Activated B cell treated with CpG ODN at 0.5 μM for 24 hours (primary cell): ENCODE measurements at regions not wholly inside any gene's neighbourhood (a gene's known extent, or its start where the extent isn't known, plus 50 kb on each side); places are given as distances from the start of the nearest gene placed in this dataset.

Experiments
- ATAC-seq: fragments of 200-7000 bp; cut with Tn5 transposase; one replicate; pipeline ENCODE4 v1.10.0; 2021; ENCODE audit warnings: low read depth, mild to moderate bottlenecking, moderate library complexity
- CTCF ChIA-PET: fragments of 350-600 bp; sonication (Branson Sonifier 250); formaldehyde crosslinking; loops from one replicate; lab custom pipeline; 2021; ENCODE audit warnings: antibody characterized with exemption; lab: Charles Lee
- POLR2A ChIA-PET: fragments of 350-600 bp; sonication (Branson Sonifier 250); formaldehyde crosslinking; loops from one replicate; lab custom pipeline; 2021; ENCODE audit warnings: antibody characterized with exemption; lab: Charles Lee
- DNase-seq: peaks from one replicate; pipeline ENCODE4 v3.0.0; 2022
- H3K27ac Mint-ChIP-seq: one replicate; pipeline ENCODE4 v1.8.0; 2020; ENCODE audit warnings: mixed read lengths
- H3K27me3 Mint-ChIP-seq: one replicate; pipeline ENCODE4 v1.8.0; 2021; ENCODE audit warnings: mixed read lengths
- H3K36me3 Mint-ChIP-seq: one replicate; pipeline ENCODE4 v1.8.0; 2021; ENCODE audit warnings: low read depth, mixed read lengths
- H3K4me1 Mint-ChIP-seq: one replicate; pipeline ENCODE4 v1.8.0; 2021; ENCODE audit warnings: mixed read lengths
- H3K4me3 Mint-ChIP-seq: one replicate; pipeline ENCODE4 v1.8.0; 2020; ENCODE audit warnings: mild to moderate bottlenecking, mixed read lengths
- H3K9me3 Mint-ChIP-seq: one replicate; pipeline ENCODE4 v1.8.0; 2020; ENCODE audit warnings: mixed read lengths
- intact Hi-C: fragments of 100-400 bp; cut with micrococcal nuclease; formaldehyde crosslinking; loops from one replicate; pipeline ENCODE4 v1.15.1; 2024
- TF ChIP-seq, protein P1 (sequence below): fragments of 200-600 bp; IDR thresholded peaks from one replicate; pipeline ENCODE4 v1.8.0; 2022; ENCODE audit warnings: antibody characterized with exemption, mild to moderate bottlenecking

DNA sequence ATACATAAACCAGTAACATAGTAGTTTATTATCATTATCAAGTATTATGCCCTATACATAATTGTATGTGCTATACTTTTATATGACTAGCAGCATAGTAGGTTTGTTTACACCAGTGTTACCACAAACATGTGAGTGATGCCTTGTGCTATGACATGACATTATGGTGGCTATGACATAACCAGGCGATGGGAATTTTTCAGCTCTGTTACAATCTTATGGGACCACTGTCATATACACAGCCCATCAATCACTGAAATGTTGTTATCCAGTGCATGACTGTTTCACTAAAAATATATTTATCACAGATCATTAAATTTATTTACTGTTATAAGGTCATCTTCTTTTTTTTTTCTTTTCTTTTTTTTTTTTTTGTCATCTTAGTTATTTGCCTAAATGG is 674.5 kb downstream of the PCDH17 start:
- ATAC-seq (no peak), DNase-seq (no peak)
- intact Hi-C loops: no loop called here
- CTCF ChIA-PET: no interaction called here
- no peak overlapping the region for H3K4me3 Mint-ChIP-seq
- H3K4me1 Mint-ChIP-seq: no peaks in the 10 kb centered on the region
- no peaks in the 10 kb centered on the region for H3K27me3 Mint-ChIP-seq
- no peaks in the 10 kb centered on the region for H3K9me3 Mint-ChIP-seq
- POLR2A ChIA-PET: no interaction called here
- no peaks in the 10 kb centered on the region for H3K36me3 Mint-ChIP-seq
- no peak overlapping the region for H3K27ac Mint-ChIP-seq
- TF ChIP-seq, protein P1, sequence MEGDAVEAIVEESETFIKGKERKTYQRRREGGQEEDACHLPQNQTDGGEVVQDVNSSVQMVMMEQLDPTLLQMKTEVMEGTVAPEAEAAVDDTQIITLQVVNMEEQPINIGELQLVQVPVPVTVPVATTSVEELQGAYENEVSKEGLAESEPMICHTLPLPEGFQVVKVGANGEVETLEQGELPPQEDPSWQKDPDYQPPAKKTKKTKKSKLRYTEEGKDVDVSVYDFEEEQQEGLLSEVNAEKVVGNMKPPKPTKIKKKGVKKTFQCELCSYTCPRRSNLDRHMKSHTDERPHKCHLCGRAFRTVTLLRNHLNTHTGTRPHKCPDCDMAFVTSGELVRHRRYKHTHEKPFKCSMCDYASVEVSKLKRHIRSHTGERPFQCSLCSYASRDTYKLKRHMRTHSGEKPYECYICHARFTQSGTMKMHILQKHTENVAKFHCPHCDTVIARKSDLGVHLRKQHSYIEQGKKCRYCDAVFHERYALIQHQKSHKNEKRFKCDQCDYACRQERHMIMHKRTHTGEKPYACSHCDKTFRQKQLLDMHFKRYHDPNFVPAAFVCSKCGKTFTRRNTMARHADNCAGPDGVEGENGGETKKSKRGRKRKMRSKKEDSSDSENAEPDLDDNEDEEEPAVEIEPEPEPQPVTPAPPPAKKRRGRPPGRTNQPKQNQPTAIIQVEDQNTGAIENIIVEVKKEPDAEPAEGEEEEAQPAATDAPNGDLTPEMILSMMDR: no peak

DNA sequence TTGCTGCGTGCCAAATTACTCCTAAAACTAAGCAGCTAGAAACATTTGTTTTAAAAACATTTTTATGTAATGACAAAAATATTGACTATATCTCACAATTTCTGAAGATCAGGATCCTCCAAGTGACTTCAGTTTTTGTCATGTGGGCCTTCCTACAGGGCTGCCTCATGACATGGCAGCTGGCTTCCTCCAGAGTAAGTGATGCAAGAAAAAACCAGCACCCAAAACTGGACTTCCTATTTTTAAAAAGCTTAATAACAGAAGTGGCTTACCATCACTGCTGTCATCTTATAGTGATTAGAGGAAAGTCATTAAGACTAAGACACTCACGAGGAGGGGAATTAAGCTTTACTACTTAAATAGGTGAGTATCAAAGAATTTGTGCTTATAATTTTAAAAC is 681.7 kb downstream of the PCDH17 start:
- intact Hi-C loops: no loop called here
- H3K9me3 Mint-ChIP-seq: peaks cover 2% of the 10 kb centered on the region
- POLR2A ChIA-PET: no interaction called here

DNA sequence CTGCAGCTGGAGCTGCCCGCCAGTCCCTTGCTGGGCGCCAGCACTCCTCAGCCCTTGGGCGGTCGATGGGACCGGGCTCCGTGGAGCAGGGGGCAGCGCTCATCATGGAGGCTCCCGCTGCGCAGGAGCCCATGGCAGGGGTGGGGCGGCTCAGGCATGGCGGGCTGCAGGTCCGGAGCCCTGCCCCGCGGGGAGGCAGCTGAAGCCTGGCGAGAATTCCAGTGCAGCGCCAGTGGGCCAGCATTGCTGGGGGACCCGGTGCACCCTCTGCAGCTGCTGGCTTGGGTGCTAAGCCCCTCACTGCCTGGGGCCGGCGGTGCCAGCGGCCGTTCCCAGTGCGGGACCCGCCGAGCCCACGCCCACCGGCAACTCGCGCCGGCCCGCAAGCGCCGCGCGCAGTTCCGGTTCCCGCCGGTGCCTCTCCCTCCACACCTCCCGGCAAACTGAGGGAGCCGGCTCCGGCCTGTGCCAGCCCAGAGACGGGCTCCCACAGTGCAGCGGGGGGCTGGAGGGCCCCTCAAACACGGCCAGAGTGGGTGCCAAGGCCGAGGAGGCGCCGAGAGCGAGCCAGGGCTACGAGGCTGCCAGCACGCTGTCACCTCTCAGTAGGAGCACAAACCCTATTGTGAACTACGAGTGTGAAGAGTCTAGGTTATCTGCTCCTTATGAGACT is 687.1 kb downstream of the PCDH17 start:
- no peaks in the 10 kb centered on the region for H3K27me3 Mint-ChIP-seq
- H3K27ac Mint-ChIP-seq: no peak overlapping the region
- H3K9me3 Mint-ChIP-seq: peaks cover 2% of the 10 kb centered on the region
- ATAC-seq (no peak), DNase-seq (no peak)
- intact Hi-C loops: no loop called here
- no peaks in the 10 kb centered on the region for H3K36me3 Mint-ChIP-seq
- POLR2A ChIA-PET: no interaction called here
- CTCF ChIA-PET: no interaction called here
- no peak overlapping the region for H3K4me3 Mint-ChIP-seq
- TF ChIP-seq, protein P1: no peak
- no peaks in the 10 kb centered on the region for H3K4me1 Mint-ChIP-seq

More for the DNA sequence above, 681.7 kb downstream of the PCDH17 start:
- H3K36me3 Mint-ChIP-seq: no peaks in the 10 kb centered on the region
- TF ChIP-seq, protein P1: no peak
- ATAC-seq: no peak
- no peak overlapping the region for H3K27ac Mint-ChIP-seq
- H3K27me3 Mint-ChIP-seq: no peaks in the 10 kb centered on the region
- no peak for DNase-seq
- CTCF ChIA-PET: no interaction called here
- no peaks in the 10 kb centered on the region for H3K4me1 Mint-ChIP-seq
- H3K4me3 Mint-ChIP-seq: no peak overlapping the region

DNA sequence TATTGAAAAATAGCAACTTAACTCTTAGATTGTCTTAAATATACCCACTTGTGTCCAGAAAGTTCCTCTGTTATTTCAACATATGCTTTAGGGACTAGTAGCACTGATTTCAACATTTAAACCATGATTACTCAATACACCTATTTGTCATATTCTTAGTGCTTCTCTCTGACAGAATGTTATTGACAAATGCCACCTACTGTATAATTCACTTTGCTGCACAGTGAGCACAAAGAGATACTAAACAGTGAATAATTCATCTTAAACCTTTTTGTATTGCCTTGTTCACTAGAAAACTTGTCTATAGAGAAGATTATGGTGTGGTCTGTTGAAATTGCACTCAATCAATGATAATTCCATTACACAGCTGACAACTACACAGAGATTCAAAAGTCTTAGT is 692.6 kb downstream of the PCDH17 start:
- ATAC-seq: no peak
- Mint-ChIP-seq H3K9me3 (no peaks in the 10 kb centered on the region), H3K4me3 (no peak overlapping the region), H3K36me3 (no peaks in the 10 kb centered on the region), H3K27ac (no peak overlapping the region), H3K4me1 (no peaks in the 10 kb centered on the region), H3K27me3 (no peaks in the 10 kb centered on the region)
- TF ChIP-seq, protein P1: no peak
- ChIA-PET CTCF (no interaction called here), POLR2A (no interaction called here)
- no peak for DNase-seq
- intact Hi-C loops: no loop called here

DNA sequence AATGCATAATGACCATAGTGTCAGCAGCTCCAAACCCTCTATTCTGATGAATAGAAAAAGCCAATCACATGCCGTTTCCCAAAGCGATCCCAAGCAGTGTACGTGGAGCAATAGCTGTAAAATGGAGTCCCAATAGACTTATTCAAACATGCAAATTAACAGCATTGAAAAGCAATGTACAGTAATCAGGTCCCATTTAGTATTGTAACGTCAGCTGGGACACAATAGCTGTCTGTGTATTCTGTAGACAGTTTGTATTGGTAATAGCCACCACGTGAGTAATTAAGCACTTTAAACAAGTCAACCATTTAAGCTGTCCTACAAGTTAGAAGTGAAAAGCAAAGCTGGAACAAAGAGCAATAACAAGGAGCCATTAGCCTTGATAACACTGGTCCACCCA is 698.2 kb downstream of the PCDH17 start:
- ATAC-seq (no peak), DNase-seq (no peak)
- TF ChIP-seq, protein P1: no peak
- intact Hi-C loops: no loop called here
- CTCF ChIA-PET: no interaction called here
- POLR2A ChIA-PET: no interaction called here
- no peaks in the 10 kb centered on the region for H3K4me1 Mint-ChIP-seq
- H3K36me3 Mint-ChIP-seq: no peaks in the 10 kb centered on the region
- no peak overlapping the region for H3K27ac Mint-ChIP-seq
- H3K27me3 Mint-ChIP-seq: no peaks in the 10 kb centered on the region
- H3K9me3 Mint-ChIP-seq: peaks cover 1% of the 10 kb centered on the region
- no peak overlapping the region for H3K4me3 Mint-ChIP-seq
